ENCODE measurements at regions not wholly inside any gene's neighbourhood (a gene's known extent, or its start where the extent isn't known, plus 50 kb on each side); places are given as distances from the start of the nearest gene placed in this dataset.

- Histone ChIP-seq H3K9me3 (no peaks in the 10 kb centered on the region), H3K27ac (no peak overlapping the region), H3K4me3 (no peak overlapping the region), H3K36me3 (no peaks in the 10 kb centered on the region), H3K4me1 (no peaks in the 10 kb centered on the region), H3K27me3 (replicated peaks in 1 of 7) (peaks cover 0 to 5% (median 0%) of the 10 kb centered on the region in 7 donors)
- TF ChIP-seq POLR2AphosphoS5 (IDR thresholded peaks at IDR 0.05) (no peak), POLR2A (IDR thresholded peaks at IDR 0.05) (no peak)
- TF ChIP-seq, protein P1, sequence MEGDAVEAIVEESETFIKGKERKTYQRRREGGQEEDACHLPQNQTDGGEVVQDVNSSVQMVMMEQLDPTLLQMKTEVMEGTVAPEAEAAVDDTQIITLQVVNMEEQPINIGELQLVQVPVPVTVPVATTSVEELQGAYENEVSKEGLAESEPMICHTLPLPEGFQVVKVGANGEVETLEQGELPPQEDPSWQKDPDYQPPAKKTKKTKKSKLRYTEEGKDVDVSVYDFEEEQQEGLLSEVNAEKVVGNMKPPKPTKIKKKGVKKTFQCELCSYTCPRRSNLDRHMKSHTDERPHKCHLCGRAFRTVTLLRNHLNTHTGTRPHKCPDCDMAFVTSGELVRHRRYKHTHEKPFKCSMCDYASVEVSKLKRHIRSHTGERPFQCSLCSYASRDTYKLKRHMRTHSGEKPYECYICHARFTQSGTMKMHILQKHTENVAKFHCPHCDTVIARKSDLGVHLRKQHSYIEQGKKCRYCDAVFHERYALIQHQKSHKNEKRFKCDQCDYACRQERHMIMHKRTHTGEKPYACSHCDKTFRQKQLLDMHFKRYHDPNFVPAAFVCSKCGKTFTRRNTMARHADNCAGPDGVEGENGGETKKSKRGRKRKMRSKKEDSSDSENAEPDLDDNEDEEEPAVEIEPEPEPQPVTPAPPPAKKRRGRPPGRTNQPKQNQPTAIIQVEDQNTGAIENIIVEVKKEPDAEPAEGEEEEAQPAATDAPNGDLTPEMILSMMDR (IDR thresholded peaks at IDR 0.05 in 8 of 11, conservative IDR thresholded peaks at IDR 0.05 in 3 of 11) = no peak
- intact Hi-C loops (cut with DNase I; ENCODE audit: low total_unique reads) = no loop called here
- DNase-seq = no peak
- WGBS, 5 donors = 48 to 78% (median 68%) methylated on average over 3 of the region's 3 CpGs
Measured at GRCh38 chr2:19419211-19419880, 60.9 kb upstream of the OSR1 start.

DNA sequence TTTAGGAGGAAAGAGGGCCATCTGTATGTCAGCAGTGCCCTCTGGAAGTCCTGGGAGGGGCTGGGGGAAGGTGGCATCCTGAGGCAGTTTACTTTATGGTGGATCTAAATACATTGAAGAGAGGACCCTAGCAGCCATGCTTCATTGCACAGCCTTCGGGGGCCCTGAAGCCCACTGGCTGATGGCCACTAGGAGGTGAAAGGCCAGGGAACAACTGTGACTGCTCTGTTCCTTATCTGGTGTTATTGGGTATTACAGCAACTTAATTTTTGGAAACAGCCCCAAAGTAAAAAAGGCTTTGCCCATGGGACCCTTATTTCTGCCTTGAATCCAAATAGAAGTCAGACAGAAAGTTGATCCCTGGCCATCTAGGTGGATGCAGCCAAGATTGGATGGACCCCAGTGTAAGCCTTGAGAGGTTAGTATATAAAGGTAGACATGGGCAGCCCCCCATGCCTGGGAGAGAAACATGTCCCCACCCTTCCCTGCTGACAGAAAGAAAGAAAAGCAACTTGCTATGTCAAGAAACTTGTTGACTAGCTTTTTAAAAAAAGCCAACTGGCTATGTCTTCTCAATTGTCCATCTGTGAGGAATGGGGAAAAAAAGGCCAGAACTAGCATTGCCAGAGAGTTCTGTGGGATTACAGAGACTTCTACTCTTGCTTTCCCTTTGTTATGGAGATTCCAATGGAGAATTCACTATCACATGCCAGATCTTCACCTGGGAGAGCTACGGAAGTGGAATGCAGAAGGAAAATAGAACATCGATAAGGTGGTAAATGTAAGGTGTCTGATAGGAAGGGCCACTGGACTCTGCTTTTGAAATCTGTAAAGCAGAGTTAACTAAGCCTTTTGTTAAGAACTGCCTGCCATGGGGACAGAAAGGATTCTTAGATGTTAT is 58.6 kb upstream of the OSR1 start:
- H3K9me3 ChIP-seq = peaks cover 0 to 15% (median 9%) of the 10 kb centered on the region in 8 donors
- no peak overlapping the region for H3K27ac ChIP-seq
- H3K36me3 ChIP-seq = no peaks in the 10 kb centered on the region
- TF ChIP-seq, protein P1 (IDR thresholded peaks at IDR 0.05 in 8 of 11, conservative IDR thresholded peaks at IDR 0.05 in 3 of 11) = no peak
- no peak overlapping the region for H3K4me3 ChIP-seq
- no peaks in the 10 kb centered on the region for H3K4me1 ChIP-seq
- H3K27me3 ChIP-seq (replicated peaks in 1 of 7) = peaks cover 0 to 5% (median 0%) of the 10 kb centered on the region in 7 donors
- intact Hi-C loops (cut with DNase I; ENCODE audit: low total_unique reads) = no loop called here
- no peak for DNase-seq
- 70 to 83% (median 80%) methylated on average over 3 of the region's 3 CpGs for WGBS, 5 donors

DNA sequence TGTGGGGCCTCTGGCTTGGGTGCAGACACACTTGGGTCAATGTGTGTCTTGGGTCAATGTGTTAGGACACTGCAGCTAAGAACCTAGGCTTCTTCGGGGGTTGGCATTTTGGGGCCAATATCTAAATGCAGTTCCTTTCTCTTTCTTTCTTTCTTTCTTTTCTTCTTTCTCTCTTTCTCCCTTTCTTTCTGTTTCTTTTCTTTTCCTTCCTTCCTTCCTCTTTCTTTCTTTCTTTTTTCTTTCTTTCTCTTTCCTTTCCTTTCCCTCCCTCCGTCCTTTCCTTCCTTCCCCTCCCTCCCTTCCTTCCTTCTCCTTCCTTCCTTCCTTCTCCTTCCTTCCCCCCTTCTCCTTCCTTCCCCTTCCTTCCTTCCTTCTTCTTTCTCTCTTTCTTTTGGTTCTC is 57.7 kb upstream of the OSR1 start:
- no peak for DNase-seq
- Histone ChIP-seq H3K9me3 (peaks cover 0 to 23% (median 17%) of the 10 kb centered on the region in 8 donors), H3K27me3 (replicated peaks in 1 of 7) (peaks cover 0 to 5% (median 0%) of the 10 kb centered on the region in 7 donors), H3K36me3 (no peaks in the 10 kb centered on the region), H3K27ac (no peak overlapping the region), H3K4me3 (no peak overlapping the region), H3K4me1 (no peaks in the 10 kb centered on the region)
- intact Hi-C loops (cut with DNase I; ENCODE audit: low total_unique reads) = no loop called here
- no peak for TF ChIP-seq POLR2AphosphoS5 (IDR thresholded peaks at IDR 0.05)
- WGBS, 5 donors = 67 to 74% (median 69%) methylated on average over 2 of the region's 2 CpGs

DNA sequence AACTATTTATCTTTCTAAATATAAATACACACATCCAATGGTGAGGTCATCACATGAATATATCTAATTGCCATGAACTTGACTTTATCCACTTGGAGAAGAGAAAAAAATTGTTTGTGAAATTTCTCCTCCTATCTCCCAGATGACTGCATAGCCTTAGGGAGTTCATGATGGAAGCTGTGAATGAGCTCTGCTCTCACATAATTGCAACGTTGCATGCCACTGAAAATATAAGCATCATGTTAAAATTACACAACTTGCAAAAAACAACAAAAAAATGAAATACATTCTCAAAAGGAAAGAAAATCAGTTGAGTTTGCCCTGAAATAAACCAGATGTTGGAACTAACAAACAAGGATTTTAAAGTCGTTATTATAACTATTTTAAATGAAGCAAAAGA is 50.6 kb upstream of the OSR1 start:
- no peak for DNase-seq
- Histone ChIP-seq H3K4me3 (no peak overlapping the region), H3K36me3 (no peaks in the 10 kb centered on the region), H3K9me3 (peaks cover 0 to 27% (median 18%) of the 10 kb centered on the region in 8 donors), H3K27ac (no peak overlapping the region), H3K27me3 (replicated peaks in 1 of 7) (peaks cover 0 to 15% (median 0%) of the 10 kb centered on the region in 7 donors), H3K4me1 (no peaks in the 10 kb centered on the region)
- WGBS, 5 donors = 58 to 76% (median 61%) methylated on average over 2 of the region's 2 CpGs
- intact Hi-C loops (cut with DNase I; ENCODE audit: low total_unique reads) = no loop called here
- TF ChIP-seq, protein P1 (IDR thresholded peaks at IDR 0.05 in 8 of 11, conservative IDR thresholded peaks at IDR 0.05 in 3 of 11) = no peak
- TF ChIP-seq POLR2AphosphoS5 (IDR thresholded peaks at IDR 0.05) (no peak), POLR2A (IDR thresholded peaks at IDR 0.05) (no peak)
